AG09319 (cell line): ENCODE measurements at regions not wholly inside any gene's neighbourhood (a gene's known extent, or its start where the extent isn't known, plus 50 kb on each side); places are given as distances from the start of the nearest gene placed in this dataset.
A peak's percentile ranks its signal among the peaks of the same experiment; 100 is the strongest.

Source experiments
- DNase-seq: peaks from one replicate; pipeline ENCODE4 v3.0.0-alpha.2; 2010; ENCODE audit warnings: low read depth; ENCODE audit errors: extremely low read depth
- CTCF ChIP-seq: IDR thresholded peaks from 2 replicates; pipeline ENCODE4 v1.5.1; 2011; ENCODE audit warnings: low read depth, mild to moderate bottlenecking, inconsistent platforms, low read length, moderate library complexity

GRCh38 chr17:12536021-12536420, 129.7 kb upstream of the MYOCD start:
- DNase-seq = no peak
- TF ChIP-seq CTCF = no peak

- no peak for DNase-seq
- TF ChIP-seq CTCF = no peak
Measured at GRCh38 chr17:12536472-12536871, 129.2 kb upstream of the MYOCD start.

- TF ChIP-seq CTCF = no peak
- DNase-seq = no peak
Measured at GRCh38 chr17:12537436-12537835, 128.3 kb upstream of the MYOCD start.

GRCh38 chr17:12538003-12538402, 127.7 kb upstream of the MYOCD start:
- TF ChIP-seq CTCF = no peak
- no peak for DNase-seq

GRCh38 chr17:12545877-12546513, 119.7 kb upstream of the MYOCD start:
- peak; percentile 90 for TF ChIP-seq CTCF
- DNase-seq = no peak

GRCh38 chr17:12546983-12547382, 118.7 kb upstream of the MYOCD start:
- no peak for DNase-seq

GRCh38 chr17:12547831-12548230, 117.9 kb upstream of the MYOCD start:
- no peak for TF ChIP-seq CTCF
- DNase-seq = no peak

More at GRCh38 chr17:12546983-12547382, 118.7 kb upstream of the MYOCD start:
- no peak for TF ChIP-seq CTCF
